SK-N-SH (cell line): ENCODE measurements at regions not wholly inside any gene's neighbourhood (a gene's known extent, or its start where the extent isn't known, plus 50 kb on each side); places are given as distances from the start of the nearest gene placed in this dataset.

Source experiments
- CTCF ChIA-PET: fragments of 300-600, 350-600 bp; formaldehyde crosslinking; extraction: SDS; loops from one replicate; lab custom pipeline; 2021; lab: Yijun Ruan, JAX
- POLR2A ChIA-PET: fragments of 350-600 bp; sonication (Branson Sonifier 250); formaldehyde crosslinking; extraction: SDS; loops from one replicate; lab custom pipeline; 2020; ENCODE audit warnings: antibody characterized with exemption, inconsistent platforms; lab: Yijun Ruan, JAX
- DNase-seq: peaks from one replicate; pipeline ENCODE4 v3.0.0; 2012
- H2AFZ ChIP-seq: fragments of 200-600 bp; sonication (generic); 2 replicates; pipeline ENCODE4 v1.8.1; 2016; ENCODE audit warnings: antibody characterized with exemption, mild to moderate bottlenecking, low read depth
- H3F3A ChIP-seq: fragments of 200-600 bp; sonication (generic); replicated peaks from 2 replicates; pipeline ENCODE3; 2016; ENCODE audit warnings: antibody characterized with exemption, mild to moderate bottlenecking; ENCODE audit not compliant: insufficient read depth
- H3K27ac ChIP-seq, 2 experiments: fragments of 200-500 bp in 1 of 2; fragments of 200-600 bp in 1 of 2; sonication (Bioruptor generic) in 1 of 2; sonication (generic), shearing (Covaris generic) in 1 of 2; 2 replicates each; pipeline versions ENCODE4 v1.5.1 to v1.6.1; 2014 to 2016; ENCODE audit warnings: low read depth in 2 of 2, inconsistent platforms in 1 of 2, low read length in 1 of 2, mild to moderate bottlenecking in 1 of 2, mixed read lengths in 1 of 2
- H3K27me3 ChIP-seq: fragments of 200-600 bp; sonication (generic), shearing (Covaris generic); 2 replicates; pipeline ENCODE4 v1.6.1; 2016; ENCODE audit warnings: mixed run types; ENCODE audit not compliant: insufficient read depth
- H3K36me3 ChIP-seq, 2 experiments: fragments of 200-500 bp in 1 of 2; fragments of 200-600 bp in 1 of 2; sonication (Bioruptor generic) in 1 of 2; sonication (generic) in 1 of 2; replicated peaks in 1 of 2; 2 replicates each; pipeline versions ENCODE3 to v1.5.1; 2014 to 2016; ENCODE audit warnings: low read length in 1 of 2, mild to moderate bottlenecking in 1 of 2; ENCODE audit not compliant: insufficient read depth in 2 of 2, control insufficient read depth in 1 of 2
- H3K4me1 ChIP-seq, 2 experiments: fragments of 200-500 bp in 1 of 2; fragments of 200-600 bp in 1 of 2; sonication (Bioruptor generic) in 1 of 2; sonication (generic), shearing (Covaris generic) in 1 of 2; 2 replicates each; pipeline versions ENCODE4 v1.5.1 to v1.6.1; 2014 to 2016; ENCODE audit warnings: low read depth in 1 of 2, low read length in 1 of 2, mixed run types in 1 of 2; ENCODE audit not compliant: insufficient read depth in 2 of 2, control insufficient read depth in 1 of 2
- H3K4me2 ChIP-seq: fragments of 200-600 bp; sonication (generic), shearing (Covaris generic); 2 replicates; pipeline ENCODE4 v1.6.1; 2017; ENCODE audit warnings: mixed run types
- H3K4me3 ChIP-seq, 2 experiments: fragments of 200-500 bp in 1 of 2; fragments of 200-600 bp in 1 of 2; sonication (Bioruptor generic) in 1 of 2; sonication (generic), shearing (Covaris generic) in 1 of 2; 2 replicates each; pipeline versions ENCODE4 v1.5.1 to v1.8.1; 2014 to 2016; ENCODE audit warnings: low read depth in 2 of 2, inconsistent platforms in 1 of 2, low read length in 1 of 2, mild to moderate bottlenecking in 1 of 2, mixed read lengths in 1 of 2, moderate library complexity in 1 of 2
- H3K79me2 ChIP-seq: fragments of 200-600 bp; sonication (generic); 2 replicates; pipeline ENCODE4 v1.8.1; 2017; ENCODE audit warnings: mild to moderate bottlenecking; ENCODE audit not compliant: insufficient read depth
- H3K9ac ChIP-seq: fragments of 200-600 bp; sonication (generic); 2 replicates; pipeline ENCODE4 v1.6.1; 2017; ENCODE audit warnings: mixed run types
- H3K9me2 ChIP-seq: fragments of 200-600 bp; sonication (generic); 2 replicates; pipeline ENCODE4 v1.6.1; 2017; ENCODE audit warnings: mixed run types
- H3K9me3 ChIP-seq: fragments of 200-600 bp; sonication (generic); 2 replicates; pipeline ENCODE4 v1.6.1; 2017; ENCODE audit warnings: mixed run types, mild to moderate bottlenecking, moderate library complexity
- H4K20me1 ChIP-seq: fragments of 200-600 bp; sonication (generic); 2 replicates; pipeline ENCODE4 v1.6.1; 2017; ENCODE audit warnings: mild to moderate bottlenecking, mixed run types; ENCODE audit not compliant: insufficient read depth
- CHD2 ChIP-seq: fragments of 150-350 bp; IDR thresholded peaks from 2 replicates; pipeline ENCODE4 v1.6.1; 2018; ENCODE audit warnings: low read length; ENCODE audit not compliant: partially characterized antibody
- CTCF ChIP-seq: fragments of 200-600 bp; sonication (generic); IDR thresholded peaks from 2 replicates; pipeline ENCODE4 v1.6.1; 2017; ENCODE audit warnings: antibody characterized with exemption, mild to moderate bottlenecking, moderate library complexity
- ELF1 ChIP-seq: IDR thresholded peaks from 2 replicates; pipeline ENCODE4 v1.4.0; 2012
- EZH2phosphoT487 ChIP-seq: fragments of 200-600 bp; sonication (generic); IDR thresholded peaks from 2 replicates; pipeline ENCODE4 v1.6.1; 2017; ENCODE audit warnings: low read depth, mixed run types, mild to moderate bottlenecking, antibody characterized with exemption, moderate library complexity, borderline replicate concordance
- FOXM1 ChIP-seq: IDR thresholded peaks from 2 replicates; pipeline ENCODE4 v1.4.0; 2012; ENCODE audit warnings: low read depth, mild to moderate bottlenecking
- GABPA ChIP-seq: IDR thresholded peaks from 2 replicates; pipeline ENCODE4 v1.4.0; 2012; ENCODE audit warnings: low read depth, mild to moderate bottlenecking
- GATA2 ChIP-seq: sonication (generic); formaldehyde crosslinking; IDR thresholded peaks from 2 replicates; pipeline ENCODE4 v1.5.0; 2020; ENCODE audit warnings: mild to moderate bottlenecking, missing genetic modification reagents
- MXI1 ChIP-seq: IDR thresholded peaks from 2 replicates; pipeline ENCODE4 v1.6.1; 2012; ENCODE audit warnings: mild to moderate bottlenecking, low read depth, low read length, improper control_type of control experiment
- NFIC ChIP-seq: IDR thresholded peaks from 2 replicates; pipeline ENCODE4 v1.4.0; 2012; ENCODE audit warnings: borderline replicate concordance
- RAD21 ChIP-seq: IDR thresholded peaks from 2 replicates; pipeline ENCODE4 v1.6.1; 2012; ENCODE audit warnings: mild to moderate bottlenecking, low read length
- RXRA ChIP-seq: IDR thresholded peaks from 2 replicates; pipeline ENCODE4 v1.4.0; 2012; ENCODE audit warnings: low read depth, mild to moderate bottlenecking, borderline replicate concordance
- TAF1 ChIP-seq: IDR thresholded peaks from 2 replicates; pipeline ENCODE4 v1.6.1; 2012; ENCODE audit warnings: low read depth, mild to moderate bottlenecking, low read length, moderate library complexity, borderline replicate concordance
- TCF12 ChIP-seq: IDR thresholded peaks from 2 replicates; pipeline ENCODE4 v1.4.0; 2012
- USF1 ChIP-seq: IDR thresholded peaks from 2 replicates; pipeline ENCODE4 v1.4.0; 2012; ENCODE audit warnings: low read depth, borderline replicate concordance
- YY1 ChIP-seq: IDR thresholded peaks from 2 replicates; pipeline ENCODE4 v1.4.0; 2012; ENCODE audit warnings: low read depth, mild to moderate bottlenecking
- ZBTB33 ChIP-seq: IDR thresholded peaks from 2 replicates; pipeline ENCODE4 v1.4.0; 2012; ENCODE audit warnings: low read depth, borderline replicate concordance
- WGBS: methylation state at CpG from one replicate; pipeline ENCODE4 v1.1.6; 2017; ENCODE audit warnings: low lambda C conversion rate; 5-methylcytosine and 5-hydroxymethylcytosine counted together

GRCh38 chr6:51167468-51167867, 348.8 kb downstream of the TFAP2B start:
- Histone ChIP-seq H3K4me3 (no peak overlapping the region), H4K20me1 (no peaks in the 10 kb centered on the region), H3K4me2 (no peak overlapping the region), H3F3A (no peaks in the 10 kb centered on the region), H3K4me1 (no peaks in the 10 kb centered on the region), H3K9me3 (no peaks in the 10 kb centered on the region), H2AFZ (no peak overlapping the region), H3K9ac (no peak overlapping the region), H3K79me2 (no peaks in the 10 kb centered on the region), H3K27me3 (no peaks in the 10 kb centered on the region), H3K36me3 (no peaks in the 10 kb centered on the region), H3K9me2 (no peaks in the 10 kb centered on the region), H3K27ac (no peak overlapping the region)
- DNase-seq, result no peak
- ChIA-PET CTCF (interaction anchor here (0.6 to 1.3 kb wide), 2 partner anchors 12 to 55 kb away, joined by 3 read pairs; no protein-coding TSS in a partner anchor), POLR2A (no interaction called here)
- WGBS, result 36% methylated on average over 1 of the region's 1 CpG
- TF ChIP-seq ZBTB33, result no peak
- no peak for TF ChIP-seq RAD21
- no peak for TF ChIP-seq ELF1
- no peak for TF ChIP-seq EZH2phosphoT487
- no peak for TF ChIP-seq CHD2
- no peak for TF ChIP-seq GABPA
- TF ChIP-seq TAF1, result no peak
- no peak for TF ChIP-seq TCF12
- no peak for TF ChIP-seq USF1
- TF ChIP-seq RXRA, result no peak

- H3K79me2 ChIP-seq, result no peaks in the 10 kb centered on the region
- H3K9me3 ChIP-seq, result no peaks in the 10 kb centered on the region
- no peaks in the 10 kb centered on the region for H3F3A ChIP-seq
- H3K4me1 ChIP-seq, result no peaks in the 10 kb centered on the region
- no peaks in the 10 kb centered on the region for H3K9me2 ChIP-seq
- H4K20me1 ChIP-seq, result no peaks in the 10 kb centered on the region
- DNase-seq, result no peak
- no peaks in the 10 kb centered on the region for H3K36me3 ChIP-seq
- H3K4me2 ChIP-seq, result no peak overlapping the region
- no peak overlapping the region for H3K27ac ChIP-seq
- POLR2A ChIA-PET, result no interaction called here
- H3K9ac ChIP-seq, result no peak overlapping the region
- no peaks in the 10 kb centered on the region for H3K27me3 ChIP-seq
- no peak overlapping the region for H2AFZ ChIP-seq
- TF ChIP-seq ZBTB33 (no peak), TCF12 (no peak), GATA2 (CRISPR knock-in tag) (no peak), ELF1 (no peak), FOXM1 (no peak), RAD21 (no peak), YY1 (no peak), MXI1 (no peak), NFIC (no peak), CTCF (no peak)
- TF ChIP-seq, all 33 proteins: peak for 0
- CTCF ChIA-PET, result no interaction called here
- no peak overlapping the region for H3K4me3 ChIP-seq
- 27% methylated on average over 3 of the region's 3 CpGs for WGBS
Observed at GRCh38 chr6:51182827-51183226, 364.2 kb downstream of the TFAP2B start.
